PC-3 (cell line): ENCODE measurements at regions not wholly inside any gene's neighbourhood (a gene's known extent, or its start where the extent isn't known, plus 50 kb on each side); places are given as distances from the start of the nearest gene placed in this dataset.
"Not testable (repeated sequence)": the region's sequence is repeated elsewhere in the genome, so short reads cannot be mapped to it uniquely, and the experiment has no call there.

Experiments
- EZH2 ChIP-seq: fragments of 300-600 bp; sonication (generic); IDR thresholded peaks from one replicate; pipeline ENCODE4 v1.6.1; 2017; ENCODE audit warnings: antibody characterized with exemption, mild to moderate bottlenecking, low read length; ENCODE audit not compliant: unreplicated experiment
- EZH2phosphoT487 ChIP-seq: fragments of 300-600 bp; sonication (generic); IDR thresholded peaks from 2 replicates; pipeline ENCODE4 v1.6.1; 2018; ENCODE audit warnings: mild to moderate bottlenecking, antibody characterized with exemption, low read length, borderline replicate concordance
- TF ChIP-seq, protein P1 (sequence below): fragments of 300-600 bp; sonication (generic); conservative IDR thresholded peaks from 2 replicates; pipeline ENCODE4 v1.5.1; 2017; ENCODE audit warnings: antibody characterized with exemption, low read depth, mild to moderate bottlenecking, low read length

DNA sequence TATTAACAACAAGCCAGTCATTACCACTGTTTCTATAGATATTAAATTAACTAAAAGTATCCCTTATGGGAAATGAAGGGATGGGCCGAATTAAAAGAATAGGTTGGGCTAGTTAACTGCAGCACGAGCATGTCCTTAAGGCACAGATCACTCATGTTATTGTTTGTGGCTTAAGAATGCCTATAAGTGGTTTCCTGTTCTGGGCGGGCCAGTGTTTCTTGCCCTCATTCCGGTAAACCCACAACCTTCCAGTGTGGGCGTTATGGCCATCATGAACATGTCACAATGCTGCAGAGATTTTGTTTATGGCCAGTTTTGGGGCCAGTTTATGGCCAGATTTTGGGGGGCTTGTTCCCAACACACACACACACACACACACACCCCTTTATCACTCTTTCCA, 705.4 kb upstream of the NCAM2 start:
- TF ChIP-seq, protein P1, sequence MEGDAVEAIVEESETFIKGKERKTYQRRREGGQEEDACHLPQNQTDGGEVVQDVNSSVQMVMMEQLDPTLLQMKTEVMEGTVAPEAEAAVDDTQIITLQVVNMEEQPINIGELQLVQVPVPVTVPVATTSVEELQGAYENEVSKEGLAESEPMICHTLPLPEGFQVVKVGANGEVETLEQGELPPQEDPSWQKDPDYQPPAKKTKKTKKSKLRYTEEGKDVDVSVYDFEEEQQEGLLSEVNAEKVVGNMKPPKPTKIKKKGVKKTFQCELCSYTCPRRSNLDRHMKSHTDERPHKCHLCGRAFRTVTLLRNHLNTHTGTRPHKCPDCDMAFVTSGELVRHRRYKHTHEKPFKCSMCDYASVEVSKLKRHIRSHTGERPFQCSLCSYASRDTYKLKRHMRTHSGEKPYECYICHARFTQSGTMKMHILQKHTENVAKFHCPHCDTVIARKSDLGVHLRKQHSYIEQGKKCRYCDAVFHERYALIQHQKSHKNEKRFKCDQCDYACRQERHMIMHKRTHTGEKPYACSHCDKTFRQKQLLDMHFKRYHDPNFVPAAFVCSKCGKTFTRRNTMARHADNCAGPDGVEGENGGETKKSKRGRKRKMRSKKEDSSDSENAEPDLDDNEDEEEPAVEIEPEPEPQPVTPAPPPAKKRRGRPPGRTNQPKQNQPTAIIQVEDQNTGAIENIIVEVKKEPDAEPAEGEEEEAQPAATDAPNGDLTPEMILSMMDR = not testable (repeated sequence)
- not testable (repeated sequence) for TF ChIP-seq EZH2, EZH2phosphoT487
